ENCODE measurements at regions not wholly inside any gene's neighbourhood (a gene's known extent, or its start where the extent isn't known, plus 50 kb on each side); places are given as distances from the start of the nearest gene placed in this dataset.

DNA sequence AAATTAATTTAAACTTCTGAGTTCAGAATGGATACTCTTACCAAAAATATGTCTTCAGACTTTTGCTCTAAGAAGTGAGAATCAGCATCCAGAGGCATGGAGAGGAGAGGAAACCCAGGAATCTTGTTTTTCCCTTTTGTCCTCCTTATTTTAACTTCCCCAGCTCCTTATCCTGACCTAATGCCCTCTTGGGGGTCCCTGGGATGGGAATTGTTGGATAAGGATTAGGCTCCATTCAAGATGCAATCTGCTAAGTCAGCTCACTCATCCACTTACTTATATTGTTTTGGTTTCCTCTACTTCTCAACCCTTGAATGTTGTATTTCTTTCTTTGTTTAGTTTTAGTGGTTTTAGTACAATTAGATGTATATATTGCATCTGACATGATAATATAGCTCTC lies 208.4 kb upstream of the PCDH7 start:
- TF ChIP-seq CTCF (IDR thresholded peaks at IDR 0.05): no peak
- no peak for TF ChIP-seq POLR2AphosphoS5 (IDR thresholded peaks at IDR 0.05)
